Natural killer cell (primary cell): ENCODE measurements at regions not wholly inside any gene's neighbourhood (a gene's known extent, or its start where the extent isn't known, plus 50 kb on each side); places are given as distances from the start of the nearest gene placed in this dataset.

Experiments
- ATAC-seq, 3 donors: fragments of 150-1000 bp in 2 of 3; fragments of 200-7000 bp in 1 of 3; cut with Tn5 transposase; 1 replicate in 1 of 3; 2 replicates in 2 of 3; pipeline ENCODE4 v1.10.0; 2021; ENCODE audit warnings: mild to moderate bottlenecking in 2 of 3, moderate library complexity in 2 of 3
- DNase-seq, 2 donors: peaks; one replicate each; pipeline versions ENCODE4 v3.0.0 to v3.0.0-alpha.2; 2013 to 2021; ENCODE audit warnings: mixed read lengths in 1 of 2
- H3K27ac ChIP-seq: one replicate; pipeline ENCODE4 v1.5.1; 2013; ENCODE audit warnings: mild to moderate bottlenecking, low read length
- H3K27me3 ChIP-seq: one replicate; pipeline ENCODE4 v1.6.1; 2013; ENCODE audit warnings: low read length; ENCODE audit not compliant: control insufficient read depth, insufficient read depth
- H3K36me3 ChIP-seq: one replicate; pipeline ENCODE4 v1.6.1; 2013; ENCODE audit warnings: low read length; ENCODE audit not compliant: control insufficient read depth, insufficient read depth
- H3K4me1 ChIP-seq: one replicate; pipeline ENCODE4 v1.6.1; 2013; ENCODE audit warnings: low read length; ENCODE audit not compliant: control insufficient read depth, insufficient read depth
- H3K4me3 ChIP-seq: one replicate; pipeline ENCODE4 v1.5.1; 2013; ENCODE audit warnings: low read length
- H3K9me3 ChIP-seq: one replicate; pipeline ENCODE4 v1.6.1; 2013; ENCODE audit warnings: low read length; ENCODE audit not compliant: control insufficient read depth, insufficient read depth
- H3K27ac Mint-ChIP-seq, 2 donors: one replicate each; pipeline ENCODE4 v1.8.0; 2022; ENCODE audit warnings: mild to moderate bottlenecking in 2 of 2, mixed read lengths in 2 of 2, moderate library complexity in 1 of 2
- H3K27me3 Mint-ChIP-seq, 2 donors: one replicate each; pipeline ENCODE4 v1.8.0; 2022; ENCODE audit warnings: low read depth in 2 of 2, mixed read lengths in 2 of 2
- H3K36me3 Mint-ChIP-seq: one replicate; pipeline ENCODE4 v1.8.0; 2022; ENCODE audit warnings: mixed read lengths
- H3K4me1 Mint-ChIP-seq, 2 donors: one replicate each; pipeline ENCODE4 v1.8.0; 2022; ENCODE audit warnings: mixed read lengths in 2 of 2
- H3K4me3 Mint-ChIP-seq: one replicate; pipeline ENCODE4 v1.8.0; 2022; ENCODE audit warnings: mild to moderate bottlenecking, moderate library complexity, mixed read lengths
- H3K9me3 Mint-ChIP-seq, 2 donors: one replicate each; pipeline ENCODE4 v1.8.0; 2022; ENCODE audit warnings: mixed read lengths in 2 of 2
- CTCF ChIP-seq: fragments of 200-600 bp; IDR thresholded peaks from one replicate; pipeline ENCODE4 v1.8.0; 2022; ENCODE audit warnings: antibody characterized with exemption
- WGBS: methylation state at CpG from one replicate; pipeline ENCODE4 v1.1.7; 2013; ENCODE audit warnings: missing lambda C conversion rate; ENCODE audit not compliant: insufficient coverage; 5-methylcytosine and 5-hydroxymethylcytosine counted together
- intact Hi-C: fragments of 100-400 bp; cut with micrococcal nuclease; formaldehyde crosslinking; loops from one replicate; pipeline ENCODE4 v1.14.2; 2022

DNA sequence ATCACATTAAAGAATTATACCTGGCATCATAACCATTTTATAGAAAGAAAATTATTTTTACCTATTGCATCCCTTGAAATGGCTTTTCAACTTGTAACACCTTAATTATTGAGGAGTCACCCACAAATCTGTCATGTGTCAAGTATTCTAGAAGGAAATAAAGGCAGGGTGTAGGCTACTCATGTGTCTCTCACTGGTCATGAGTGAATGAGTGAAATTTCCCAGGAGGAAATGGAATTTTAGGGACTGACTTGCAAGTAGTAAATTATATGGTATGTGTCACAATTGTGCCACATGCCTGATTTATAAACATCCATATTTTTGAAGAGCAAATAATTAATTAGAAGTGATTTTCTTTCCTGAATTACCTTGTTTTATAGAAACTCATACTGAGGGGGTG, 310.5 kb upstream of the ADAMTS9 start:
- no peaks in the 10 kb centered on the region for H3K27me3 Mint-ChIP-seq
- DNase-seq (no peak), ATAC-seq (no peak)
- H3K27ac Mint-ChIP-seq: no peak overlapping the region
- H3K27ac ChIP-seq: no peak overlapping the region
- H3K36me3 Mint-ChIP-seq: no peaks in the 10 kb centered on the region
- no peaks in the 10 kb centered on the region for H3K4me1 Mint-ChIP-seq
- H3K9me3 Mint-ChIP-seq: peaks cover 6 to 10% of the 10 kb centered on the region in 2 donors
- intact Hi-C loops: no loop called here
- TF ChIP-seq CTCF: no peak
- H3K36me3 ChIP-seq: no peaks in the 10 kb centered on the region
- no peaks in the 10 kb centered on the region for H3K4me1 ChIP-seq
- no peak overlapping the region for H3K4me3 ChIP-seq
- H3K4me3 Mint-ChIP-seq: no peak overlapping the region
- peaks cover 4% of the 10 kb centered on the region for H3K9me3 ChIP-seq
- no peaks in the 10 kb centered on the region for H3K27me3 ChIP-seq

DNA sequence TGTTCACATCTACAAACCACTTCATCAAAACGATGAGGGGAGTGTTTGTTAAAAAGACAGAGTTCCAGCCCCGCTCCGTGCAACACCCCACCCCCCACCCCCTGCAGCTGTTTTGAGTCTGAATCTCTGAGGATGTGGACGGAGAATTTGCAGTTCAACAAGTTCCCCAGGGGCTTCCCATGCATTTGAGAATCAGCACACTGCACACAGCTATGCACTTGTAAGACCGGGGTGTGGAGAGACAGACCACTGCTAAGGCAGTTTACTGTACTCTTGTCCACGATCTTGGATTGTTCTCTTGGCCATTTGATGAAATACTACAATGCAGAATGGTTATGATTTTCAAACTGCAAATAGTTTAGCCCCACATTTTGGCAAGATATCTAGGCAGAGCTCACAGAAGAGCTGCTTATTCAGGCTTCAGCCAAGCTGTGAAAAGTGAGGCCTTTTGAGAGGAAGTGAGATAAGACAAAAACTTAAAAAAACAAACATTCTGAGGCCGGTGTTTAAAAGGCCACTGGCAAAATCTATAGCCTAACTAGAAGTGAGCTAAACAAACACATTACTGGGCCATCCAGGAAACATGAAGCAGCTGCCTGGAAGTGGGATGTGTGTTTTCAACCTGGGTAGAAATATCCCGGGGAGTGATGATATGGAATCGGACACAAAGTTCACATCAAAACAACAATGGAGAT, 308.2 kb upstream of the ADAMTS9 start:
- DNase-seq: no peak
- Histone ChIP-seq H3K27ac (no peak overlapping the region), H3K4me3 (no peak overlapping the region), H3K9me3 (no peaks in the 10 kb centered on the region), H3K4me1 (no peaks in the 10 kb centered on the region), H3K27me3 (no peaks in the 10 kb centered on the region), H3K36me3 (no peaks in the 10 kb centered on the region)
- H3K36me3 Mint-ChIP-seq: no peaks in the 10 kb centered on the region
- no peak overlapping the region for H3K27ac Mint-ChIP-seq
- intact Hi-C loops: no loop called here
- H3K4me1 Mint-ChIP-seq: no peaks in the 10 kb centered on the region
- TF ChIP-seq CTCF: no peak
- peaks cover 6 to 9% of the 10 kb centered on the region in 2 donors for H3K9me3 Mint-ChIP-seq
- no peaks in the 10 kb centered on the region for H3K27me3 Mint-ChIP-seq
- no peak for ATAC-seq
- 35% methylated on average over 6 of the region's 9 CpGs for WGBS
- H3K4me3 Mint-ChIP-seq: no peak overlapping the region

DNA sequence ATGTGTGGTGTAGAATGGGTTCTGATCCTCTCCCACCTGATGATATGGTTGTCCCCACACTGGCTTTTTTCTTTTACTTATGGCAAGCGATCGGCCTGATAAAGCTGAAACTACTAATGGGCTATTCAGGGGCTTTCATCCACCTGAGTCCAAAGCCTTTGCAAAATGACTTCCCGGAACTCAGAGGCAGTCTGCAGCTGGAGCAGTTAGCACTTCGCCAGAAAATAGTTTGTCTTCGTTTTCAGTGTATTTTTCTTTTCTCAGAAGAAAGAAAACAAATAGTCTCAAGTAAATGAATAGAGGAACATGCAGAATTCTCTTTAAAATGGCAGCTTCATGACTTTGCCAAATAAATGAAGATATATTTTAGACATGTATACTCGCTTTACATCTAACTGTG, 306.0 kb upstream of the ADAMTS9 start:
- Mint-ChIP-seq H3K27me3 (no peaks in the 10 kb centered on the region), H3K9me3 (peaks cover 2 to 3% of the 10 kb centered on the region in 2 donors), H3K4me3 (no peak overlapping the region), H3K27ac (no peak overlapping the region), H3K36me3 (no peaks in the 10 kb centered on the region), H3K4me1 (no peaks in the 10 kb centered on the region)
- intact Hi-C loops: no loop called here
- DNase-seq: no peak
- Histone ChIP-seq H3K27me3 (no peaks in the 10 kb centered on the region), H3K4me3 (no peak overlapping the region), H3K27ac (no peak overlapping the region), H3K9me3 (no peaks in the 10 kb centered on the region), H3K36me3 (no peaks in the 10 kb centered on the region), H3K4me1 (no peaks in the 10 kb centered on the region)
- WGBS: 91% methylated on average over 5 of the region's 6 CpGs
- ATAC-seq: no peak
- no peak for TF ChIP-seq CTCF
